ENCODE measurements at regions not wholly inside any gene's neighbourhood (a gene's known extent, or its start where the extent isn't known, plus 50 kb on each side); places are given as distances from the start of the nearest gene placed in this dataset.

- Histone ChIP-seq H3K4me3 (ENCODE audit: low read depth, low read length) (no peak overlapping the region), H3K9ac (ENCODE audit: low read depth, low read length) (no peak overlapping the region), H3K4me1 (ENCODE audit: control insufficient read depth, insufficient read depth, low read length) (no peaks in the 10 kb centered on the region), H3K27me3 (ENCODE audit: control insufficient read depth, insufficient read depth, low read length) (no peaks in the 10 kb centered on the region), H3K36me3 (ENCODE audit: control insufficient read depth, insufficient read depth, low read length) (no peaks in the 10 kb centered on the region), H3K9me3 (ENCODE audit: control insufficient read depth, insufficient read depth, low read length) (no peaks in the 10 kb centered on the region)
Observed at GRCh38 chr4:151566053-151566452, 157.1 kb downstream of the FHIP1A start.

- Histone ChIP-seq H3K36me3 (ENCODE audit: control insufficient read depth, insufficient read depth, low read length) (no peaks in the 10 kb centered on the region), H3K4me3 (ENCODE audit: low read depth, low read length) (no peak overlapping the region), H3K9me3 (ENCODE audit: control insufficient read depth, insufficient read depth, low read length) (no peaks in the 10 kb centered on the region), H3K4me1 (ENCODE audit: control insufficient read depth, insufficient read depth, low read length) (no peaks in the 10 kb centered on the region), H3K27me3 (ENCODE audit: control insufficient read depth, insufficient read depth, low read length) (no peaks in the 10 kb centered on the region), H3K9ac (ENCODE audit: low read depth, low read length) (no peak overlapping the region)
Observed at GRCh38 chr4:151567056-151567455, 158.1 kb downstream of the FHIP1A start.

- no peaks in the 10 kb centered on the region for H3K27me3 ChIP-seq (ENCODE audit: control insufficient read depth, insufficient read depth, low read length)
- H3K9me3 ChIP-seq (ENCODE audit: control insufficient read depth, insufficient read depth, low read length) = no peaks in the 10 kb centered on the region
- no peak overlapping the region for H3K4me3 ChIP-seq (ENCODE audit: low read depth, low read length)
- no peaks in the 10 kb centered on the region for H3K36me3 ChIP-seq (ENCODE audit: control insufficient read depth, insufficient read depth, low read length)
- no peak overlapping the region for H3K9ac ChIP-seq (ENCODE audit: low read depth, low read length)
- H3K4me1 ChIP-seq (ENCODE audit: control insufficient read depth, insufficient read depth, low read length) = no peaks in the 10 kb centered on the region
Observed at GRCh38 chr4:151568966-151569365, 160.0 kb downstream of the FHIP1A start.

GRCh38 chr4:151569650-151570049 lies 160.7 kb downstream of the FHIP1A start:
- Histone ChIP-seq H3K9me3 (ENCODE audit: control insufficient read depth, insufficient read depth, low read length) (no peaks in the 10 kb centered on the region), H3K9ac (ENCODE audit: low read depth, low read length) (no peak overlapping the region), H3K36me3 (ENCODE audit: control insufficient read depth, insufficient read depth, low read length) (no peaks in the 10 kb centered on the region), H3K27me3 (ENCODE audit: control insufficient read depth, insufficient read depth, low read length) (no peaks in the 10 kb centered on the region), H3K4me1 (ENCODE audit: control insufficient read depth, insufficient read depth, low read length) (no peaks in the 10 kb centered on the region), H3K4me3 (ENCODE audit: low read depth, low read length) (no peak overlapping the region)

GRCh38 chr4:151573474-151573873 lies 164.5 kb downstream of the FHIP1A start:
- Histone ChIP-seq H3K4me3 (ENCODE audit: low read depth, low read length) (no peak overlapping the region), H3K27me3 (ENCODE audit: control insufficient read depth, insufficient read depth, low read length) (no peaks in the 10 kb centered on the region), H3K9ac (ENCODE audit: low read depth, low read length) (no peak overlapping the region), H3K36me3 (ENCODE audit: control insufficient read depth, insufficient read depth, low read length) (no peaks in the 10 kb centered on the region), H3K9me3 (ENCODE audit: control insufficient read depth, insufficient read depth, low read length) (no peaks in the 10 kb centered on the region), H3K4me1 (ENCODE audit: control insufficient read depth, insufficient read depth, low read length) (no peaks in the 10 kb centered on the region)

- H3K9ac ChIP-seq (ENCODE audit: low read depth, low read length) = no peak overlapping the region
- no peak overlapping the region for H3K4me3 ChIP-seq (ENCODE audit: low read depth, low read length)
- no peaks in the 10 kb centered on the region for H3K27me3 ChIP-seq (ENCODE audit: control insufficient read depth, insufficient read depth, low read length)
- no peaks in the 10 kb centered on the region for H3K4me1 ChIP-seq (ENCODE audit: control insufficient read depth, insufficient read depth, low read length)
- no peaks in the 10 kb centered on the region for H3K9me3 ChIP-seq (ENCODE audit: control insufficient read depth, insufficient read depth, low read length)
- no peaks in the 10 kb centered on the region for H3K36me3 ChIP-seq (ENCODE audit: control insufficient read depth, insufficient read depth, low read length)
Observed at GRCh38 chr4:151573945-151574344, 165.0 kb downstream of the FHIP1A start.

GRCh38 chr4:151574968-151575367 lies 166.0 kb downstream of the FHIP1A start:
- Histone ChIP-seq H3K4me1 (ENCODE audit: control insufficient read depth, insufficient read depth, low read length) (no peaks in the 10 kb centered on the region), H3K36me3 (ENCODE audit: control insufficient read depth, insufficient read depth, low read length) (no peaks in the 10 kb centered on the region), H3K9me3 (ENCODE audit: control insufficient read depth, insufficient read depth, low read length) (no peaks in the 10 kb centered on the region), H3K27me3 (ENCODE audit: control insufficient read depth, insufficient read depth, low read length) (no peaks in the 10 kb centered on the region), H3K4me3 (ENCODE audit: low read depth, low read length) (no peak overlapping the region), H3K9ac (ENCODE audit: low read depth, low read length) (no peak overlapping the region)

- no peaks in the 10 kb centered on the region for H3K4me1 ChIP-seq (ENCODE audit: control insufficient read depth, insufficient read depth, low read length)
- no peaks in the 10 kb centered on the region for H3K36me3 ChIP-seq (ENCODE audit: control insufficient read depth, insufficient read depth, low read length)
- no peak overlapping the region for H3K4me3 ChIP-seq (ENCODE audit: low read depth, low read length)
- H3K27me3 ChIP-seq (ENCODE audit: control insufficient read depth, insufficient read depth, low read length) = no peaks in the 10 kb centered on the region
- H3K9me3 ChIP-seq (ENCODE audit: control insufficient read depth, insufficient read depth, low read length) = no peaks in the 10 kb centered on the region
- H3K9ac ChIP-seq (ENCODE audit: low read depth, low read length) = no peak overlapping the region
Observed at GRCh38 chr4:151575646-151576045, 166.7 kb downstream of the FHIP1A start.

- Histone ChIP-seq H3K9ac (ENCODE audit: low read depth, low read length) (no peak overlapping the region), H3K36me3 (ENCODE audit: control insufficient read depth, insufficient read depth, low read length) (no peaks in the 10 kb centered on the region), H3K9me3 (ENCODE audit: control insufficient read depth, insufficient read depth, low read length) (no peaks in the 10 kb centered on the region), H3K4me1 (ENCODE audit: control insufficient read depth, insufficient read depth, low read length) (no peaks in the 10 kb centered on the region), H3K4me3 (ENCODE audit: low read depth, low read length) (no peak overlapping the region), H3K27me3 (ENCODE audit: control insufficient read depth, insufficient read depth, low read length) (no peaks in the 10 kb centered on the region)
Observed at GRCh38 chr4:151576627-151577026, 167.7 kb downstream of the FHIP1A start.

GRCh38 chr4:151581570-151581969 lies 172.6 kb downstream of the FHIP1A start:
- Histone ChIP-seq H3K4me3 (ENCODE audit: low read depth, low read length) (no peak overlapping the region), H3K9ac (ENCODE audit: low read depth, low read length) (no peak overlapping the region), H3K9me3 (ENCODE audit: control insufficient read depth, insufficient read depth, low read length) (no peaks in the 10 kb centered on the region), H3K27me3 (ENCODE audit: control insufficient read depth, insufficient read depth, low read length) (no peaks in the 10 kb centered on the region), H3K4me1 (ENCODE audit: control insufficient read depth, insufficient read depth, low read length) (no peaks in the 10 kb centered on the region), H3K36me3 (ENCODE audit: control insufficient read depth, insufficient read depth, low read length) (no peaks in the 10 kb centered on the region)

GRCh38 chr4:151582098-151582497 lies 173.1 kb downstream of the FHIP1A start:
- H3K9ac ChIP-seq (ENCODE audit: low read depth, low read length) = no peak overlapping the region
- no peaks in the 10 kb centered on the region for H3K27me3 ChIP-seq (ENCODE audit: control insufficient read depth, insufficient read depth, low read length)
- no peaks in the 10 kb centered on the region for H3K4me1 ChIP-seq (ENCODE audit: control insufficient read depth, insufficient read depth, low read length)
- H3K36me3 ChIP-seq (ENCODE audit: control insufficient read depth, insufficient read depth, low read length) = no peaks in the 10 kb centered on the region
- H3K9me3 ChIP-seq (ENCODE audit: control insufficient read depth, insufficient read depth, low read length) = no peaks in the 10 kb centered on the region
- H3K4me3 ChIP-seq (ENCODE audit: low read depth, low read length) = no peak overlapping the region

- no peak overlapping the region for H3K4me3 ChIP-seq (ENCODE audit: low read depth, low read length)
- H3K27me3 ChIP-seq (ENCODE audit: control insufficient read depth, insufficient read depth, low read length) = no peaks in the 10 kb centered on the region
- H3K9ac ChIP-seq (ENCODE audit: low read depth, low read length) = no peak overlapping the region
- H3K4me1 ChIP-seq (ENCODE audit: control insufficient read depth, insufficient read depth, low read length) = no peaks in the 10 kb centered on the region
- H3K36me3 ChIP-seq (ENCODE audit: control insufficient read depth, insufficient read depth, low read length) = no peaks in the 10 kb centered on the region
- no peaks in the 10 kb centered on the region for H3K9me3 ChIP-seq (ENCODE audit: control insufficient read depth, insufficient read depth, low read length)
Observed at GRCh38 chr4:151583157-151583914, 174.4 kb downstream of the FHIP1A start.
